ENCODE measurements at regions not wholly inside any gene's neighbourhood (a gene's known extent, or its start where the extent isn't known, plus 50 kb on each side); places are given as distances from the start of the nearest gene placed in this dataset.

DNA sequence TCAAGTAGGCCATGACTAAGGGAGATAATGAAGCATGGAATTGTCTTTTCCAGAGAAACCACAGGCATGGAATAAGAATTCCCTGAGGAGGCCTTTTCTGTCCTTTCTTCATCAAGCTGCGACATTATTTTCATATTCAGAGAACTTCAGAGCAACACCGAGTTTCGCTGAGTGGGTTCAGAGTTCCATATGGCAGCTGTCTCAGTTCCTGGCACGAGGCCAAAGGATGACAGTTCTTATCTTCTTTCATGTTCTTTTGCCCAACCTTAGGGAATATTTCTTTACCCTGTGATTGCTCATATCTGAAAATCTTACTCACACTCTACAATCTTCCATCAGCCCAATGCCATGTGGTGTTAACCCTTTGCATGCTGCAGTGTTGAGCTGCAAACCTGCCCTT is 135.3 kb upstream of the BMP2 start:
- no peak overlapping the region for H3K18ac ChIP-seq (ENCODE audit: insufficient read length, low read depth, low read length)
- H3K79me2 ChIP-seq (ENCODE audit: insufficient read depth, low read length) = no peaks in the 10 kb centered on the region
- no peak overlapping the region for H3K14ac ChIP-seq (ENCODE audit: insufficient read depth, low read length)
- H2BK20ac ChIP-seq (ENCODE audit: low read depth, low read length, poor library complexity, severe bottlenecking) = no peak overlapping the region
- no peak overlapping the region for H3K4me3 Mint-ChIP-seq
- whole genome bisulfite sequencing (ENCODE audit: extremely low coverage, insufficient read length, low lambda C conversion rate) = no CpG with 5 or more reads among the region's 4 CpGs
- no peak overlapping the region for H3K9ac ChIP-seq (ENCODE audit: extremely low read depth, insufficient read length, low read length)
- no peak overlapping the region for H4K91ac ChIP-seq (ENCODE audit: insufficient read length, low read depth, low read length)
- no peak overlapping the region for H4K8ac ChIP-seq (replicated peaks; ENCODE audit: insufficient read length, low read depth, low read length)
- TF ChIP-seq, protein P1, sequence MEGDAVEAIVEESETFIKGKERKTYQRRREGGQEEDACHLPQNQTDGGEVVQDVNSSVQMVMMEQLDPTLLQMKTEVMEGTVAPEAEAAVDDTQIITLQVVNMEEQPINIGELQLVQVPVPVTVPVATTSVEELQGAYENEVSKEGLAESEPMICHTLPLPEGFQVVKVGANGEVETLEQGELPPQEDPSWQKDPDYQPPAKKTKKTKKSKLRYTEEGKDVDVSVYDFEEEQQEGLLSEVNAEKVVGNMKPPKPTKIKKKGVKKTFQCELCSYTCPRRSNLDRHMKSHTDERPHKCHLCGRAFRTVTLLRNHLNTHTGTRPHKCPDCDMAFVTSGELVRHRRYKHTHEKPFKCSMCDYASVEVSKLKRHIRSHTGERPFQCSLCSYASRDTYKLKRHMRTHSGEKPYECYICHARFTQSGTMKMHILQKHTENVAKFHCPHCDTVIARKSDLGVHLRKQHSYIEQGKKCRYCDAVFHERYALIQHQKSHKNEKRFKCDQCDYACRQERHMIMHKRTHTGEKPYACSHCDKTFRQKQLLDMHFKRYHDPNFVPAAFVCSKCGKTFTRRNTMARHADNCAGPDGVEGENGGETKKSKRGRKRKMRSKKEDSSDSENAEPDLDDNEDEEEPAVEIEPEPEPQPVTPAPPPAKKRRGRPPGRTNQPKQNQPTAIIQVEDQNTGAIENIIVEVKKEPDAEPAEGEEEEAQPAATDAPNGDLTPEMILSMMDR (conservative IDR thresholded peaks at IDR 0.05) = no peak
- H3K27ac Mint-ChIP-seq = no peak overlapping the region
- no peak overlapping the region for H3K4ac ChIP-seq (ENCODE audit: low read depth, low read length)
- no peak overlapping the region for H2BK12ac ChIP-seq (ENCODE audit: insufficient read length, low read depth, low read length)
- no peak for DNase-seq
- no peaks in the 10 kb centered on the region for H3K79me1 ChIP-seq (ENCODE audit: insufficient read depth, low read depth, low read length, poor library complexity, severe bottlenecking)
- no peaks in the 10 kb centered on the region; the same call in 1 of the 2 replicates for H3K27me3 Mint-ChIP-seq (ENCODE audit: low read depth)
- H3K4me1 Mint-ChIP-seq = peaks cover 6 to 10% of the 10 kb centered on the region in 2 experiments
- H3K27me3 ChIP-seq (ENCODE audit: insufficient read depth, low read length) = no peaks in the 10 kb centered on the region
- H4K20me1 ChIP-seq (ENCODE audit: control insufficient read depth, insufficient read depth, insufficient read length) = no peaks in the 10 kb centered on the region
- H3K23me2 ChIP-seq (ENCODE audit: insufficient read length, low read depth, low read length, poor library complexity, severe bottlenecking) = no peaks in the 10 kb centered on the region
- no peaks in the 10 kb centered on the region for H3K9me3 ChIP-seq (ENCODE audit: control insufficient read depth, low read depth, low read length)
- no peak overlapping the region for H2AFZ ChIP-seq (ENCODE audit: low read length)
- H3K56ac ChIP-seq (ENCODE audit: insufficient read length, low read depth, low read length) = no peak overlapping the region
- no peak overlapping the region for H2BK15ac ChIP-seq (ENCODE audit: low read depth, low read length)
- no peaks in the 10 kb centered on the region; a peak in 1 of 5 replicates for H3K9me3 Mint-ChIP-seq
- no peak overlapping the region for H2BK5ac ChIP-seq (ENCODE audit: insufficient read length, low read length)
- no peak overlapping the region for H3K4me2 ChIP-seq (ENCODE audit: insufficient read depth, insufficient read length, low read length)
- peaks cover 3% of the 10 kb centered on the region for H3K4me1 ChIP-seq (ENCODE audit: insufficient read depth, low read length)
- H4K5ac ChIP-seq (ENCODE audit: insufficient read length, low read depth, low read length) = no peak overlapping the region
- H3K23ac ChIP-seq (ENCODE audit: insufficient read length, low read depth, low read length) = no peak overlapping the region
- H2AK5ac ChIP-seq (ENCODE audit: insufficient read length, low read length) = no peak overlapping the region
- H3K36me3 Mint-ChIP-seq (ENCODE audit: insufficient read depth in 1 of 3, low read depth in 3 of 3) = no peaks in the 10 kb centered on the region; a peak in 1 of 7 replicates
- no peak overlapping the region for H3T11ph ChIP-seq (ENCODE audit: low read length)
- H2BK120ac ChIP-seq (ENCODE audit: low read depth, low read length, poor library complexity, severe bottlenecking) = no peak overlapping the region
- no peak overlapping the region for H3K27ac ChIP-seq (ENCODE audit: insufficient read length, low read depth, low read length)

Measured in H9 (cell line).